ENCODE measurements at regions not wholly inside any gene's neighbourhood (a gene's known extent, or its start where the extent isn't known, plus 50 kb on each side); places are given as distances from the start of the nearest gene placed in this dataset.
A peak's percentile ranks its signal among the peaks of the same experiment; 100 is the strongest.

- DNase-seq, result no peak
Observed at GRCh38 chr5:170159947-170160346, 54.2 kb downstream of the FOXI1 start.

- peak; percentile 29 for DNase-seq
Observed at GRCh38 chr5:170161069-170161468, 55.4 kb downstream of the FOXI1 start.

GRCh38 chr5:170162631-170163321 lies 57.1 kb downstream of the FOXI1 start:
- DNase-seq, result no peak

- DNase-seq, result no peak
Observed at GRCh38 chr5:170164087-170164486, 58.4 kb downstream of the FOXI1 start.

- DNase-seq, result no peak
Observed at GRCh38 chr5:170164921-170165320, 59.2 kb downstream of the FOXI1 start.

- DNase-seq, result no peak
Observed at GRCh38 chr5:170166101-170166500, 60.4 kb downstream of the FOXI1 start.

- DNase-seq, result no peak
Observed at GRCh38 chr5:170168002-170168401, 62.3 kb downstream of the FOXI1 start.

- DNase-seq, result no peak
Observed at GRCh38 chr5:170168797-170169196, 63.1 kb downstream of the FOXI1 start.

GRCh38 chr5:170169996-170170395 lies 62.8 kb upstream of the C5orf58 start:
- DNase-seq, result no peak

- no peak for DNase-seq
Observed at GRCh38 chr5:170171811-170172210, 61.0 kb upstream of the C5orf58 start.

GRCh38 chr5:170173227-170173626 lies 59.6 kb upstream of the C5orf58 start:
- DNase-seq, result peak; percentile 42

- DNase-seq, result no peak
Observed at GRCh38 chr5:170173647-170174046, 59.1 kb upstream of the C5orf58 start.

- DNase-seq, result no peak
Observed at GRCh38 chr5:170176916-170177315, 55.9 kb upstream of the C5orf58 start.

- DNase-seq, result no peak
Observed at GRCh38 chr5:170178814-170179213, 54.0 kb upstream of the C5orf58 start.

GRCh38 chr5:170179626-170180025 lies 53.2 kb upstream of the C5orf58 start:
- no peak for DNase-seq

GRCh38 chr5:170181902-170182301 lies 50.9 kb upstream of the C5orf58 start:
- DNase-seq, result no peak

GRCh38 chr5:170182491-170182890 lies 50.3 kb upstream of the C5orf58 start:
- DNase-seq, result no peak
